ENCODE measurements at regions not wholly inside any gene's neighbourhood (a gene's known extent, or its start where the extent isn't known, plus 50 kb on each side); places are given as distances from the start of the nearest gene placed in this dataset.

GRCh38 chr7:386385-386784, 96.4 kb downstream of the FOXL3 start:
- no peak for TF ChIP-seq POLR2AphosphoS5 (IDR thresholded peaks at IDR 0.05; ENCODE audit: borderline replicate concordance, low read depth, low read length)
- no peak for TF ChIP-seq EZH2 (IDR thresholded peaks at IDR 0.05)
- no peak for TF ChIP-seq FOXP2 (optimal IDR thresholded peaks at IDR 0.05; ENCODE audit: control extremely low read depth, extremely low read length, insufficient read depth)

All from SK-N-MC (cell line).